ENCODE measurements at regions not wholly inside any gene's neighbourhood (a gene's known extent, or its start where the extent isn't known, plus 50 kb on each side); places are given as distances from the start of the nearest gene placed in this dataset.

GRCh38 chr7:135817583-135817982, 69.0 kb upstream of the FAM180A start:
- WGBS, 2 donors (ENCODE audit: low coverage in 1 of 2), result 59 to 78% methylated on average over 6 to 7 of the region's 11 CpGs
- no peak for TF ChIP-seq POLR2A (IDR thresholded peaks at IDR 0.05)
- TF ChIP-seq CTCF (IDR thresholded peaks at IDR 0.05), result no peak
- no peak for TF ChIP-seq POLR2AphosphoS5 (IDR thresholded peaks at IDR 0.05)
- TF ChIP-seq EP300 (IDR thresholded peaks at IDR 0.05), result no peak
- H3K9me3 ChIP-seq, result no peaks in the 10 kb centered on the region
- no peak overlapping the region for H3K27ac ChIP-seq
- no peaks in the 10 kb centered on the region for H3K36me3 ChIP-seq
- no peak overlapping the region for H3K4me3 ChIP-seq
- no peak for ATAC-seq
- H3K4me1 ChIP-seq, result no peaks in the 10 kb centered on the region
- no peaks in the 10 kb centered on the region for H3K27me3 ChIP-seq

GRCh38 chr7:135815033-135815432, 66.4 kb upstream of the FAM180A start:
- 65 to 71% methylated on average over 1 to 2 of the region's 3 CpGs for WGBS, 2 donors (ENCODE audit: low coverage in 1 of 2)
- Histone ChIP-seq H3K9me3 (no peaks in the 10 kb centered on the region), H3K36me3 (no peaks in the 10 kb centered on the region), H3K4me3 (no peak overlapping the region), H3K4me1 (no peaks in the 10 kb centered on the region), H3K27ac (no peak overlapping the region), H3K27me3 (no peaks in the 10 kb centered on the region)
- ATAC-seq, result no peak
- no peak for TF ChIP-seq EP300 (IDR thresholded peaks at IDR 0.05)
- TF ChIP-seq POLR2AphosphoS5 (IDR thresholded peaks at IDR 0.05), result no peak
- no peak for TF ChIP-seq POLR2A (IDR thresholded peaks at IDR 0.05)
- no peak for TF ChIP-seq CTCF (IDR thresholded peaks at IDR 0.05)

- Histone ChIP-seq H3K4me3 (no peak overlapping the region), H3K27ac (no peak overlapping the region), H3K4me1 (peaks cover 0 to 14% (median 4%) of the 10 kb centered on the region in 3 donors), H3K27me3 (no peaks in the 10 kb centered on the region), H3K36me3 (no peaks in the 10 kb centered on the region), H3K9me3 (no peaks in the 10 kb centered on the region)
- no peak for ATAC-seq
- WGBS, 2 donors (ENCODE audit: low coverage in 1 of 2), result 70 to 100% methylated on average over 1 to 6 of the region's 8 CpGs
- TF ChIP-seq POLR2AphosphoS5 (IDR thresholded peaks at IDR 0.05), result no peak
- TF ChIP-seq EP300 (IDR thresholded peaks at IDR 0.05), result no peak
- TF ChIP-seq CTCF (IDR thresholded peaks at IDR 0.05), result no peak
- TF ChIP-seq POLR2A (IDR thresholded peaks at IDR 0.05), result no peak
These were observed 63.5 kb upstream of the FAM180A start for GRCh38 chr7:135812148-135812547.

- Histone ChIP-seq H3K27ac (no peak overlapping the region), H3K27me3 (no peaks in the 10 kb centered on the region)
- no peak for TF ChIP-seq EP300 (IDR thresholded peaks at IDR 0.05)
- no peak for TF ChIP-seq POLR2A (IDR thresholded peaks at IDR 0.05)
- no peak for TF ChIP-seq CTCF (IDR thresholded peaks at IDR 0.05)
- TF ChIP-seq POLR2AphosphoS5 (IDR thresholded peaks at IDR 0.05), result no peak
These were observed 62.9 kb upstream of the FAM180A start for GRCh38 chr7:135811506-135811905.

GRCh38 chr7:135808206-135808605, 59.6 kb upstream of the FAM180A start:
- no peak overlapping the region for H3K27ac ChIP-seq
- TF ChIP-seq POLR2AphosphoS5 (IDR thresholded peaks at IDR 0.05) (no peak), EP300 (IDR thresholded peaks at IDR 0.05) (no peak), POLR2A (IDR thresholded peaks at IDR 0.05) (no peak), CTCF (IDR thresholded peaks at IDR 0.05) (no peak)
- no peaks in the 10 kb centered on the region for H3K27me3 ChIP-seq
- no peaks in the 10 kb centered on the region for H3K9me3 ChIP-seq
- H3K4me1 ChIP-seq, result peaks cover 0 to 14% (median 4%) of the 10 kb centered on the region in 3 donors
- no peak overlapping the region for H3K4me3 ChIP-seq
- 100% methylated on average over 2 of the region's 4 CpGs; no CpG with 5 or more reads in 1 of the 2 donors for WGBS, 2 donors (ENCODE audit: low coverage in 1 of 2)
- ATAC-seq, result no peak
- H3K36me3 ChIP-seq, result no peaks in the 10 kb centered on the region

More at GRCh38 chr7:135811506-135811905, 62.9 kb upstream of the FAM180A start:
- ATAC-seq, result no peak
- Histone ChIP-seq H3K4me1 (peaks cover 0 to 14% (median 4%) of the 10 kb centered on the region in 3 donors), H3K36me3 (no peaks in the 10 kb centered on the region), H3K4me3 (no peak overlapping the region), H3K9me3 (no peaks in the 10 kb centered on the region)

Data from gastroesophageal sphincter (tissue), 4 donors.